ENCODE measurements at regions not wholly inside any gene's neighbourhood (a gene's known extent, or its start where the extent isn't known, plus 50 kb on each side); places are given as distances from the start of the nearest gene placed in this dataset.
"Not testable (repeated sequence)": the region's sequence is repeated elsewhere in the genome, so short reads cannot be mapped to it uniquely, and the experiment has no call there.

- no peak for DNase-seq
- intact Hi-C loops (cut with DNase I), result no loop called here
Measured at GRCh38 chr6:79812195-79812594, 135.2 kb downstream of the ELOVL4 start.

- intact Hi-C loops (cut with DNase I), result no loop called here
- DNase-seq, result no peak
Measured at GRCh38 chr6:79810871-79811270, 136.5 kb downstream of the ELOVL4 start.

- intact Hi-C loops (cut with DNase I), result no loop called here
Measured at GRCh38 chr6:79810185-79810705, 137.1 kb downstream of the ELOVL4 start.

GRCh38 chr6:79808921-79809320 is 138.4 kb downstream of the ELOVL4 start:
- intact Hi-C loops (cut with DNase I), result no loop called here
- no peak for DNase-seq

More at GRCh38 chr6:79810185-79810705, 137.1 kb downstream of the ELOVL4 start:
- DNase-seq, result peak in 20 of 42 donors; percentile 8 to 48 (median 22)

- DNase-seq; intact Hi-C loops (cut with DNase I): not testable (repeated sequence)
Measured at GRCh38 chr6:79806661-79807060, 140.7 kb downstream of the ELOVL4 start.

GRCh38 chr6:79804732-79805131 is 142.6 kb downstream of the ELOVL4 start:
- DNase-seq, result no peak
- intact Hi-C loops (cut with DNase I), result no loop called here

- intact Hi-C loops (cut with DNase I), result no loop called here
- no peak for DNase-seq
Measured at GRCh38 chr6:79803917-79804316, 143.4 kb downstream of the ELOVL4 start.

GRCh38 chr6:79802657-79803300 is 144.6 kb downstream of the ELOVL4 start:
- DNase-seq, result no peak
- intact Hi-C loops (cut with DNase I), result no loop called here

GRCh38 chr6:79801362-79801761 is 146.0 kb downstream of the ELOVL4 start:
- intact Hi-C loops (cut with DNase I), result no loop called here
- no peak for DNase-seq

GRCh38 chr6:79798841-79799240 is 148.5 kb downstream of the ELOVL4 start:
- intact Hi-C loops (cut with DNase I), result no loop called here

GRCh38 chr6:79797912-79798311 is 149.4 kb downstream of the ELOVL4 start:
- no peak for DNase-seq
- intact Hi-C loops (cut with DNase I), result no loop called here

More at GRCh38 chr6:79798841-79799240, 148.5 kb downstream of the ELOVL4 start:
- no peak for DNase-seq

GRCh38 chr6:79797163-79797764 is 150.1 kb downstream of the ELOVL4 start:
- intact Hi-C loops (cut with DNase I), result no loop called here
- no peak for DNase-seq

GRCh38 chr6:79796197-79796596 is 151.2 kb downstream of the ELOVL4 start:
- DNase-seq, result no peak

GRCh38 chr6:79789896-79790295 is 157.5 kb downstream of the ELOVL4 start:
- intact Hi-C loops (cut with DNase I), result no loop called here
- DNase-seq, result no peak

More at GRCh38 chr6:79796197-79796596, 151.2 kb downstream of the ELOVL4 start:
- intact Hi-C loops (cut with DNase I), result no loop called here

- intact Hi-C loops (cut with DNase I), result no loop called here
Measured at GRCh38 chr6:79788756-79789155, 157.6 kb downstream of the SH3BGRL2 start.

GRCh38 chr6:79787626-79788025 is 156.5 kb downstream of the SH3BGRL2 start:
- DNase-seq, result no peak
- intact Hi-C loops (cut with DNase I), result no loop called here

More at GRCh38 chr6:79788756-79789155, 157.6 kb downstream of the SH3BGRL2 start:
- no peak for DNase-seq

- intact Hi-C loops (cut with DNase I), result no loop called here
- no peak for DNase-seq
Measured at GRCh38 chr6:79784395-79784753, 153.2 kb downstream of the SH3BGRL2 start.

- intact Hi-C loops (cut with DNase I), result no loop called here
- DNase-seq, result no peak
Measured at GRCh38 chr6:79783670-79784394, 152.7 kb downstream of the SH3BGRL2 start.

GRCh38 chr6:79782792-79783580 is 151.9 kb downstream of the SH3BGRL2 start:
- intact Hi-C loops (cut with DNase I), result no loop called here
- DNase-seq, result no peak
